GM19468 (cell line): ENCODE measurements at regions not wholly inside any gene's neighbourhood (a gene's known extent, or its start where the extent isn't known, plus 50 kb on each side); places are given as distances from the start of the nearest gene placed in this dataset.
"Not testable (repeated sequence)": the region's sequence is repeated elsewhere in the genome, so short reads cannot be mapped to it uniquely, and the experiment has no call there.

Experiments
- ATAC-seq: cut with Tn5 transposase; IDR thresholded peaks from one replicate; pipeline ENCODE4 v1.9.1; 2021; ENCODE audit warnings: mild to moderate bottlenecking, moderate library complexity, moderate number of reproducible peaks; ENCODE audit not compliant: unreplicated experiment; ENCODE audit errors: extremely low read depth

DNA sequence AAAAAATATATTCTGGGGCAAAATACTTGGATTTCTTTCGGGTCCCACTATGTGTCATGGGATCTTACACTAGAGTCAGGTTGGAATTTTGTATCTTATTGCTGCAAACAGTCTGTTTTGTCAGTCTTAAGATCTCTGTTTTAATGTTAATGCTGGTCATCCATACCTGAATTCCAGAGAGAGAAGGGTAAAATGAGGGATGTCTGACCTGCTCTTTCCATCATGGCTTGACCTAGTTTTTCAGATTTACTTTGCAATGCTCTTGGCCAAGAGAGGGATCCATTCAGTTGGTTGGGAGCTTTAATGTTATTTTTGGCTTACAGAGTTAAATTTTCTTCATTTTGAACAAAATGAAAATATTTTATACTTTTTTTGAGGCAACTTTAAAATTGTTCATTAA is 117.2 kb downstream of the CASP12 start:
- ATAC-seq: no peak

DNA sequence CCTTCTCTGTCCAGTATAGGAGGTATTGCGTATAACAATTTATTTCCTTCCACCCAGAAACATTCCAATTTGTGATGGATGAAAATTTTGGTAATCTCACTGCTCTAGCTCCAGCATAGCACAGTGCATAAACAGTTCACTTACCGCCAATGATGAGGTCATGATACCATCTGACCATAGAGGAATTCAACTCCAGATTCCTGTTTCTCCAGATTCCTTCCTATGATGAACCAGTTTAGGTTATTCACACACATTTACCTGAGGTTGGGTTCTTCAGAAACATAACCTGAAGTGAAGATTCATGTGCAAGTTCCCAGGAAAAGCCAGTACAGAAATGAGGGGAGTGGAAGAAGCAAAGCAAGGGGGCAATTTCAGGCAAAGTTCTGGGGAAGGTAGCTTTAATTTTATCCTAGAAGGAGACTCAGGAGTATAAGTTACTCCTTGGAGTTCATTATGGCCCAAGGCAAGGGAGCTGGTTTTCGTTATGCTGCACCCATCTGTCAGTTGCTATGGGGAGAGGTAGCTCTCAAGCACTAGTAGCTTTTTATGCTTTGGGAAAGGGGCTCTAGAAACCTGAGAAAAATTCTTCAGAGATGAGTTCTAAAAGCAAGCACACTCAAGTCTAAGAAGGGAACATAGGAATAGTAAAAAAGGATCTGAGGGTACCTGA is 121.6 kb downstream of the CASP12 start:
- ATAC-seq: no peak

DNA sequence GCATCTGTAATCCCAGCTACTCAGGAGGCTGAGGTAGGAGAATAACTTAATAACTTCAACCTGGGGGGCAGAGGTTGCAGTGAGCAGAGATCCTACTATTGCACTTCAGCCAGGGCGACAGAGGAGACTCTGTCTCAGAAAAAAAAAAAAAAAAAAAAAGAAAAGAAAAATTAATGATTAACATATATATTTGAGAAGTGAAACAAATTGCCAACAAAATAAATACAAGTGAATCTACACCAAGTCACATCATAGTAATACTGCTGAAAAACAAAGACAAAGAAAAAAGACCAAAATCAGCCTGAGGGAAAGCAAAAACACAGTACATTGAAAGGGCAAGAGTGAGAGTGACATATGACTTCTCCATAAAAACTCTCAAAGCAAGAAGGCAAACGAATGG is 123.7 kb downstream of the CASP12 start:
- no peak for ATAC-seq

DNA sequence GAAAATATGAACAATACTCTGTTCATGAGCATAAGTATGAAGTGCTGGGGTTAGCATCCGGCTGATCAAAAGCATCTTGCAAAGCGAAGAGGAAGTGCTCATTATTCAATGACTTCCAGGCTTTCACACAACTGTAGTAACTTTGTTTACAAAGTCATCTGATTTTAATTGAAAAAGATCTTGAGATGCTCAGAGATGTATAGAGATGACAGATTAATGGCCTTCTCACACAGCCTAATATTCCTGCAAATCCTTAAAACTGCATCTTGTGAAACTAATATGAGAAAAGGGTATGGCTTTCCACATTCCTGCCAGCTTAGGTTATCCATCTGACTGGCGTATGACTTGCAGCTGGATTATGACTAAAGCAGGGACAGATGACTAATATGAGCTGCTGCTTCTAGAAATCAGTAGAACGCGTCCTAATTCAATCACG is 125.4 kb downstream of the CASP12 start:
- ATAC-seq: no peak

DNA sequence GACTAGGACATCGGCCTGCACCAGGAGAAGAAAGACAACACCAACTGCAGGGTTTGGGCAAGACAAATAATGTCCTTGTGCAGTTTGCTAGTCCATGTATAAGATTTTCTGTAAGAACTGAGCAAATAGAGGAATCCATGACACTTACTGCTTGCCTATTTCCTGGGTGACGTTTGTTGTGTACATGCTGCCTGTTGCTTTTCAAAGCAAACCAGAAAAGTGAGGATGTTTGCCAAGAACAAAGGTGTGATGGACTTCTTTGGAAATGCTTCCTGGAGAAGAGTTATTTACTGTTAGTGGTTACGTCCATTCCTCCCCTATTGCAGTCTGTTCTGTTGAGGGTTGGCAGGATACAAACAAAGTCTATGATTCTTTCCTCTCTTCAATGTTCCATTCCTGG is 126.5 kb downstream of the CASP12 start:
- no peak for ATAC-seq

DNA sequence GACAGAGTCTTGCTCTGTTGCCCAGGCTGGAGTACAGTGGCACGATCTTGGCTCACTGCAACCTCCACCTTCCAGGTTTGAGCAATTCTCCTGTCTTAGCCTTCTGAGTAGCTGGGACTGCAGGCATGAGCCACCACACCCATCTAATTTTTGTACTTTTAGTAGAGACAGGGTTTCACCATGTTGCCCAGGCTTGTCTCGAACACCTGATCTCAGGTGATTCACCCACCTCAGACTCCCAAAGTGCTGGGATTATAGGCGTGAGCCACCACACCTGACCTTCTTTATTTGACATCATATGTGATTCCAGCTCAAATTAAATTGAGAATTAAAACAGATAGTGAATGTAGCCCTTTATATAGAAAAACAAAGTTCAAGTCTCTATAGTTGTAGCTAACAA is 127.2 kb downstream of the CASP12 start:
- not testable (repeated sequence) for ATAC-seq

DNA sequence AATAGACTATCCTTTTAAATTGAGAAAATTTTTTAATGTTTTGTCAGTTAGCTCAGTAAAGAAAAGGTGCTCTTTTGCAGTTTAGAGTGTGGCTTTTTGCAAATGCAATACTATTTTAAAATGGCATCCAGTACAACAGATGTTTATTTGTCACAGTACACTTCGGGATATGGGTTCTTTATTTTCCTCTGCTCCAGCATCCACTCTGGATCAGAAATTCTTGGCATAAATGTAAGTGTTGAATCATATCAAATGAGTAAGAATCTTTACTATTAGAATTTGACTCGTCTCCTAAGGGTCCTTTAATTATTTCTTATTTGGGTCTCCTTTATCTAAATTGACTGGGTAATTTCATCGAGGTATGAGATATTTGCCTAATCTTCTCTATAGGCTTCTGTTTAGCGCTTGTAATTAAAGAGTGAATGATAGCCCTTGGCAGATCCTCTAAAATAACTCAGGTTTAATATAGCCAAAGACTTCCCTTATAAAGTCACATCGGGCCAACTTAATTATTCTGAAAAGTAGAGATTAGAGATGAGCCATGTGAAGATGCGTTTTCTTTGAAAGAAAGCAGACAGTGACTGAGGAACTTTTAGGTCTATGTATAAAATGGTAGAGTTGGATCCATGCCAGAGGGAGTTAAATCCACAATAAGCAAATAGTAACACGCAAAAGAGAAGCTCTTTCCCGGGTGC is 132.7 kb downstream of the CASP12 start:
- no peak for ATAC-seq

DNA sequence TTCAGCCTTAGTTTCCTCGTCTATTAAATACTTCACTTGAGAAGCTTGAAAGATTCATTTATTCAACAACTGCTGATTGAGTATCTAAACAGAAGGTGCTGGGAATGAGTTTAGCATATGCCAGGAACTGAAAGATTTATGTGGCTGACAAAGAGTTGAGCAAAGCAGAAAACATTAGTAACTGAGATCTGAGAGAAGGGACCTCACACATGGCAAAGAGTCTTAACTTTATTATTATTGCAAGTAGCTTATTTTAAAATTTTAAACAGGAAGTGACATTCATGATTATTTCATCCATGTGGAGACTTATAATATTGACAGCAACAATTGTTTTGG is 133.6 kb downstream of the CASP12 start:
- ATAC-seq: peak; percentile 17

DNA sequence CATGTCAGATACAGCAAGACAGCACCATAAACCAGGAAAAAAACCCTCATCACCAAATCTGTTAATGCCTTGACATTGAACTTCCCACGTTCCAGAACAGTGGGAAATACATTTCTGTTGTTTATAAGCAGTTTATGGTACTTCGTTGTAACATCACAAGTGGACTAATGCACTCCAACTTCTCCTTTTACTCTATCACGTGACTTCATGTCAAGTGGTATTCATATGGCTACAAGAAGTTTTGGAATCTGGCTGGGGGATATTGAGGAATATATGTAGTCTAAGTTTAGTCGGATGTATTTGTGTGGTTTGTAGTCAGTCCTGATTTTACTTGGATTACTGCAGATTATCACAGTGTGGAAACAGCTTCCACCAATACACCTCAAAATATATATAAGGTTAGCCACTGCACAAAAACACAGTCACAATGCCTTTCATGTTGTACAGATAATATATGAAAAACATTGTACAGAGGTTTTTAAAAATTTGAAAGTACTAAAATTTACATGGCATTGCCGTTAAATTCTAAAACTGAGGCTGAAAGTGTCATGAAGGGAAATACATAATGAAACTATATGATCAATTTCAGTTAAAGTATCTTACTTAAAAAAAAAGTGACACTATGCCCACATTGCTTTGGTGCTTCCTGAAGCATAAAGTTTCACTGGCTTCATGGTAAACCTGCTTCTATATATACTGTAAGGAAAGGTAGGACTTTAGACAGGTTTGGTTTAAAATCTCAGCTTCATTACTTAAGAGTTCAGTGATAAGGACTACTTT is 134.1 kb downstream of the CASP12 start:
- peak; percentile 45 for ATAC-seq

DNA sequence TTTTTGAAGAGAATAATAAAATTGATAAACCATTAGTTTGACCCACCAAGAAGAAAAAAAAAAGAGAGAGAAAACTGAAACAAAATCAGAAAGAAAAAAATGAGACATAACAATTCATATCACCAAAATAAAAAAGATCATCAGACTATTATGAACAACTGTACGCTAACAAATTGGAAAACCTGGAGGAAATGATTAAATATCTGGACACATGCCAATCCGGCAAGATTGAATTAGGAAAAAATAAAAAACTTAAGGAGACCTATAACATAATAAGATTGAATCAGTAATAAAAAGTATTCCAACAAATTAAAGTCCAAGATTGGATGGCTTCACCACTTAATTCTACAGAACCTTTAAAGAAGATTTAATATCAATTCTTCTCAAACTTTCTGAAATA is 136.7 kb downstream of the CASP12 start:
- no peak for ATAC-seq

DNA sequence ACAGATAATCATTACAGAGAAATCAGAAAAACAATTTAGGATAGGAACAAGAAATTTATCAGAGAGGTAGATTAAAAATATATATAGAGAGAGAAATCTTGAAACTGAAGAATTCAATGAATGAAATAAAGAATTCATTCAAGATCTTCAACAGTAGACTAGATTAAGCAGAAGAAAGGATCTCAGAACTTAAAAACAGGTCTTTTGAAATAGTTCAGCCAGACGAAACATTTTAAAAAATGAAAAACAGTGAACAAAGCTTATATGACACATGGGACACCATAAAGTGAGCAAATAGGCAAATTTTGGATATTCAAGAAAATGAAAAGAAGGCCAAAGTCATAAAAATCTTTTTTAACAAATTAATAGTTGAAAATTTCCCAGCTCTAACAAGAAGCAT is 138.8 kb downstream of the CASP12 start:
- no peak for ATAC-seq

DNA sequence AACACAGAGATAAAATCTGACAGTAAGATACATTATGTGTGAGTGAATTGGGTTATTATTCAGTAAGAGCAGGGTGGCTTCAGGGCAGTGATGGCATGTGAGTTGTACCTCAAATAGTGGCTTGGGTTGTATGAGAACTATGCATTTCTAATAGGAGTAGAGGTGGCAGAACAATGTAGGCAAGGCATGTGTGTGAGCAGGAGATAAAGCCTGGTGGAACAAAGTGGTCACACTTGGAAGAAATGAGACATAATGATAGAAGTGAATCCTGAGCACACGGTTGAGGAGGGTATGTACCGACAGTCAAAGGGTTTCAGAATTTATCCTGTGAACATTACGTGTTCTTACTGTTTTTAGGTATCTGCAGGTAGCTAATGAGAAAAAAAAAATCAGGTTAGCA is 159.3 kb downstream of the CASP12 start:
- no peak for ATAC-seq

DNA sequence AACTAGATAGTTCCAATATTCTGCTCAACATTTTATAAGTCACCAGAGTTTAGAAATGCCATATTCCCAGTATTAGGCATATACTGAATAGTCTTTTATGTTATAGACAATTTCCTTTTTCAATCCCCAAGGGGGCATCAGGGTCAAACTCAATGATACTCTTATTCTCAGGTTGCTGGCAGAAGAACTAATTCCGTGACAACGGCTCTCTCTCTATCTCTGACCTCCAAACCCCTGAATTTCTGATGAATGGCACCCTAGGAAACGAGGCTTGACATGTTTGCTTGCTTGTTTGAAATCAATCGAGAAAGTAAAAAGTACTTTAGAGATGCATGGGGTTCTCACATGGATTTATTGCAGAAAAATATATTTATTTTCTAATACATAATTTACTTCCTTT is 160.1 kb downstream of the CASP12 start:
- no peak for ATAC-seq

DNA sequence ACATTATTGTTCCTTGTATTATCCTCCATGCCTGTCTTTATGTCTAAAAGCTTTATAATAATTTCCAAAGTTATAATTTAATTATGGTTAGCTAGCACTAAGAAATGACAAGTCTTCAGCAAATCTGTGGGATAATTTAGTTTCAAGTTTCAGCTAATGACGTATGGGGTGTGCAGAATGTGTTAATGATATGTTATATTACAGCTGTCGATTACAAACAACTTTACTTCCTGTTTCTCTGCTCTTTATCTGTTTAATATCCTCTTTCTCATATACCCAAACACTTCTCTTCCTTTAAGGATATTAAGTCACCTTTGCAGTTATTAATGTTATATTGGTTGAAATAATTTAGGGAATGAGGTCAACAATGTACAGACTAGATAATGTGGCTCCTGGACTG is 161.8 kb downstream of the CASP12 start:
- ATAC-seq: no peak

DNA sequence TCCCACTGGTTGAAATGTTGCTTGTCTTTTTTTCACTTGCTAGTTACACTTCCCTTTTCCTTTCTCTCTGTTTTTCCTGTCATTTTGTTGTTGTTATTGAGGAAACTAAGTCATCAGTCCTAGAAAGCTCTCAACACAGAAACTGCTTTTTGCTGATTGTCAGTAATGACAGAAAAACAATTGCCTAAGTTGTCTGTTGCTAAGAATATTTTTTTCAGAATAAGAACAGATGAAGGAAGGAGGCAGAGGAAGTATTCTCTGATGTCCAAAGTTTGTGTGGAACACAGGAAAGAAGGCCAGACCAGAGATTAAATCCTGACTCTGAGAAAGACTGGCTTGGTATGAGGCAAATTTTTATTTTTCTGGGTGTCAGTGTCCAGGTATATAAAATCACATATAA is 163.3 kb downstream of the CASP12 start:
- no peak for ATAC-seq

DNA sequence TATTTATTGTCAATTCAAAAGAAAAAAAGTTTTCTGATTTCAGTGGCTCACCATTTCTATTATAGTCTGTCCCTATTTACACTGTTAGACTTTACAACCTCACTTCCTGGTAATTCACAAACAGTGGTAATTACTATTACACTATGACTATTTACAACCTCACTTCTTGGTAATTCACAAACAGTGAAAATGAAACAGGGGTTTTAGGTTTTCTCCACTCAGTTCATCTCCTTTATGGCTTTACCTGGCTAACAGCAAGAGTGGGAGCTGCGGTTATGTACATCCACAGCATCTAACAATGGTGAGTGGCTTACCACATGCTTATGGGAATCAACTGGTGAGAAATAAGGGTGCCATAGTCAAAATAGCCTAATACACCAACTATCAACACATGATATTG is 166.4 kb downstream of the CASP12 start:
- no peak for ATAC-seq

DNA sequence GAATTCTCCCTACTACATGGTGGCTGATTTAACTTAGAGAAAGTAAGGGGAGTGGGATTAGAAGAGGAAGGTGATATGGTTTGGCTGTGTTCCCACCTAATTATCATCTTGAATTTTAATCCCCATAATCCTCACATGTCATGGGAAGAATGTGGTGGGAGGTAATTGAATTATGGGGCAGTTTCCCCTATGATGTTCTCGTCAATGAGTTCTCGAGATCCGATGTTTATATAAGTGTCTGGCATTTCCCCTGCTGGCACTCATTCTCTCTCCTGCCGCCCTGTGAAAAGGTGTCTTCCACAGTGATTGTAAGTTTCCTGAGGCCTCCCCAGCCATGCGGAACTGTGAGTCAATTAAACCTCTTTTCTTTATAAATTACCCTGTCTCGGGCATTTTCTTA is 169.3 kb downstream of the CASP12 start:
- no peak for ATAC-seq

DNA sequence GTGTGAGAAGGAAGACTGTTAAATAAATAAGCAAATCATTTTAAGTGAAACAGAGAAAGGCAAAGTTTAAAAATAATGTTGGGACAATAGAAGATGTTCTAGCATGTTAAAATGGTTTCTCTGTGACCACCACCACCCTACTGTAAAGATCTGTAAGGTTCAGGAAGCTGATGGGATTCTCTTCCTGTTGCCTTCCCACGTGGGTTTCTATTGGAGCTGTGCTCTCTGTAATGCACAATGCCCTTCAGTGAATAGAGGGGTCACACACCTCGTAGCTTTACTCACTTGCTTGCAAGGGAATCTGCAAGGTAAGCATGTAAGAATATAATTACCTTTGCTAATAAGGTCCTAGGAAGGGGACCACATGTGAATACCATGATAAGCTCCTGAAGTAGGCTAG is 170.5 kb downstream of the CASP12 start:
- ATAC-seq: no peak

DNA sequence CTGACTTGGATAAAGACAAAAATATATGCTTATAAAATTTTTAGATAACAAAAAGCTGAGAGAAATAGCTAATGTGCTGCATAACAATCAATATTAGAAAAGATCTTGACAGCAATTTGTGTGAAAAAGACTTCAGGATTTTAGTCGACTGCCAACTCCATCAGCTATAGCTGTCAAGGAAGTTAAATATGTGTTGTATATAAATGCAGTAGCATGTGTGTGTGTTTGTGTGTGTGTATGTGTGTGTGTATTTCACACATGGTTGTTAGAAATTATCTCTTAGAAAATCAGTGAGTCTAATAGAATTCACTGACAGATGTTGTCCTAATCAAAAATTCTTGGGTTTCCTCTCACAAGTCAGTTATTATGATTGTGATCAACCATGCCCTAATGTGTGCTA is 171.2 kb downstream of the CASP12 start:
- no peak for ATAC-seq

DNA sequence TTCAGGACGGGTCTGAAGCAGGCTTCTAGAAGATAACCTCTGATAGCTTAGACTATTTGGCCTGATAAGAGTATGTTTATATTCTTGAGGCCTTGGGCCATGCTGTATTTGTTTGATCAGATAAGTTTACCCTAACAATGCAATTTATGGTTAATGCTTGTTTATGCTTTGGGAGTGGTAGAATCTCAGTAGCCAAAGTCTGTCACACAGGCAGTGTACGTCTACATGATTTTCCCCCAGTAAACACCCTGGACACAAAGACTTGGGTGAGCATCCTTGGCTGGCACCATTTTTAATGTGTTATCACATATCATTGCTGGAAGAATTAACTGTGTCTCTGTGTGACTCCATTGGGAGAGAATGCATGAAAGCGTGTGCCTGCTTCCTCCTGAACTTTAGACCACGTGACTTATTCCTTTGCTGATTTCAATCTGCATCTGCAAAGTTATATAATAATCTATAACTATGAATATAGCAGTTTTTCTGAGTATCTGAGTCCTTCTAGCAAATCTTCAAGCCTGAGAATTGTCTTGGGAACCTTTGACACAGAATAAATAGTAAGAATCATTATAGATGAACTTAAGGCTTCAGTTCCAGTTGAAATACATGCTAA is 172.4 kb downstream of the CASP12 start:
- ATAC-seq: no peak

DNA sequence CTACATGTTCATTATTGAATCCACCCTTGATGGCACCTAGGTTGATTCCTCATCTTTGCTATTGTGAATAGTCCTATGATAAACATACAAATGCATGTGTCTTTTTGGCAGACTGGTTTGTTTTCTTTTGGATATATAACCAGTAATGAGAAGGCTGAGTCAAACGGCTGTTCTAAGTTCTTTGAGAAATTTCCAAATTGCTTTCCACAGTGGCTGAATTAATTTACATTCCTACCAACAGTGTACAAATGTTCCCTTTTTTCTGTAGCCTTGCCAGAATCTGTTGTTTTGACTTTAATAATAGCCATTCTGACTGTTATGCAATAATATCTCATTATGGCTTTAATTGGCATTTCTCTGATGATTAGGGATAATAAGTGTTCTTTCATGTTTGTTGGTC is 184.9 kb downstream of the CASP12 start:
- ATAC-seq: no peak
